Activated effector memory CD4-positive, alpha-beta T cell treated with anti-CD3 and anti-CD28 coated beads, Interleukin-2, amount 50 U/mL, for 16 hours (primary cell): ENCODE measurements at regions not wholly inside any gene's neighbourhood (a gene's known extent, or its start where the extent isn't known, plus 50 kb on each side); places are given as distances from the start of the nearest gene placed in this dataset.

Source experiments
- DNase-seq: peaks from one replicate; pipeline ENCODE4 v3.0.0-alpha.2; 2020

DNA sequence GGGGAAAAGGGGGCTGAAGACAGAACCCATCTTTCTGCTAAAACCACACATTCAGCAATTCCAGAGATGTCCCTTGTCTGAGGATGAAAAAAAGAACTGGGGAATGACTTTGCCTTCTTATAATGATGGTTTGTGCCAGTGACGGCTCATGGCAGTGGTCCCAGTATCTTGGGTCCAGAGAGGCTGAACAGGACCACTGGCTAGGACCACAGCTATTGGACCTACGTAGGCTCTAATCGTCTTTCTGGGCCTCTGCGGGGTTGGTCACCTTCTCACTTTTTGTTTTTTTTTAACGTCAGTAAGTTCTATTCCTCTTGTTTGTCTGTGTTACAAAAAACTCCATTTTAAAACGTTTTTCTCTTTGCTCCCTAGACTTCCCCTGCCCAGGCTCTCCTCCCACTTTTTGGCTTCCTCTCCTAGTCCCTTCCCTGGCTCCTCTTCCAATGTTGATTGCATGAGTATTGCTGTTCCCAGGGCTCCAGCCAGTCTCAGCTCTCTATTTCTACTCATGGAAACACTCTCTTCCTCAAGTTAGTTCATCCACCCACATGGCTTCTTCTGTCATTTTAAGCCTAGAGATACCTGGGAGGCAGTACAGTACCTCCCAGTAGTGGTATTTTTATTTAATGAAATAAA is 52.6 kb upstream of the STX18 start:
- DNase-seq: no peak

DNA sequence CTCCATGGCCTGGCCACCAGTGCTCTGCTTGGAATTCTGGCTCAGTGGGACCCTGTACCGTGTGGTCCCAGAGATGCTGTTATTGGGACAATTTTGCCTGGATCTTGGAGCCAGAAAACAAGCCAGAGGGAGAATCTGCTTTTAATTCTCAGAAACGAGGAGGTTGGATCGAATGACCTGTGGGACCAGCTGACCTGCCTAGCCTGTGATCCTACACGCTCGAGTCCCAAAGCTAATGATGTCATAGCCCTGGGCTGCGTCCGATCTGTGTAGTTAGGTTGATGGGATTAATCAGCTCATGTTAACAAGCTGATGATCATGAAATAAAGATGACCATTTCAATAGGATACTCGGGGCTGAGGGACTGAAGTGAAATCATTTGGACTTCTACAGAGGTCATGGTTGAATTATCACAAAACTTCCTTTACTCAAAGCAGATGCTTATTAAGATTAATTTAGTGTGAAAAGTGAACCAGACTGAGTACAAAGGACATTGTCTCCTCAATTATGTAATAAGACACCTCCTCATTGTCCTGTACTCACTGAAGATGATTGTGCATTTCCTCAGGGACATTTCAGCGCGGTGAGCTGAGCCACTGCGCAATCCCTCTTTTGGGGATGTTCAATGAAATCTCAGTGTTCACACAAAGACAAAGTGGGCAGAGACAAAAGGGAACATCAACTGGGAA is 51.9 kb upstream of the STX18 start:
- no peak for DNase-seq

DNA sequence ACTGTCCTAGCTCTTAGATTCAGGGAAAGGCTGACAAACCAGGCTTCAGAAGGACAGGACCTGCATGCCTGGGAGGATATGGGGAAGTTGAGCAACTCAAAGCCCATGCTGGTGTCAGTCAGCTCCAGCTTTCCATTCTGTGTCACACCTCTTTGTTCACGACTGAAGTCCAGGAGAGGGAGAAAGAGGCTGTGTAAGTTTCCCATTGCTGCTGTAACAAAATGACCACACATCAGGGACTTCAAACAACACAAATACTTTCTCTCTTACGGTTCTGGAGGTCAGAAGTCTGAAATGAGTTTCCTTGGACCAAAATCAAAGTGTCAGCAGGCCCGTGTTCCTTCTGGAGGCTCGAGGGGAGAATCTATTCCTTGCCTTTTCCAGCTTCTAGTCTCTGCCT is 50.6 kb upstream of the STX18 start:
- no peak for DNase-seq
